ENCODE measurements at regions not wholly inside any gene's neighbourhood (a gene's known extent, or its start where the extent isn't known, plus 50 kb on each side); places are given as distances from the start of the nearest gene placed in this dataset.

GRCh38 chr2:64888591-64889309 is 100.4 kb upstream of the SLC1A4 start (continued):
- TF ChIP-seq SOX6 (IDR thresholded peaks at IDR 0.05) (no peak), SOX6 (CRISPR knock-in tag; IDR thresholded peaks at IDR 0.05) (no peak), ZNF614 (CRISPR knock-in tag; IDR thresholded peaks at IDR 0.05; ENCODE audit: borderline replicate concordance) (0 out of 2 replicates have a peak, but pooled peaks have one; percentile 24), EP300 (IDR thresholded peaks at IDR 0.05; ENCODE audit: low read depth in 2 of 2, low read length in 2 of 2) (peak in 1 of 2 experiments; percentile 45; a peak in 1 of 4 replicates), EP300 (CRISPR knock-in tag; IDR thresholded peaks at IDR 0.05; ENCODE audit: borderline replicate concordance) (no peak), ZNF552 (CRISPR knock-in tag; IDR thresholded peaks at IDR 0.05; ENCODE audit: borderline replicate concordance) (no peak), ONECUT2 (CRISPR knock-in tag; IDR thresholded peaks at IDR 0.05) (no peak), ERF (CRISPR knock-in tag; IDR thresholded peaks at IDR 0.05) (peak; percentile 42; the same call in 1 of the 2 replicates), ZNF629 (CRISPR knock-in tag; conservative IDR thresholded peaks at IDR 0.05) (no peak), ZNF644 (CRISPR knock-in tag; IDR thresholded peaks at IDR 0.05; ENCODE audit: low read depth) (0 out of 2 replicates have a peak, but pooled peaks have one; percentile 9), POGK (CRISPR knock-in tag; conservative IDR thresholded peaks at IDR 0.05) (no peak), NR3C1 (CRISPR knock-in tag; IDR thresholded peaks at IDR 0.05) (no peak), NFAT5 (CRISPR knock-in tag; IDR thresholded peaks at IDR 0.05) (no peak), POLR2G (IDR thresholded peaks at IDR 0.05; ENCODE audit: low read depth, low read length) (no peak), BCL3 (CRISPR knock-in tag; IDR thresholded peaks at IDR 0.05) (no peak), RBM22 (optimal IDR thresholded peaks at IDR 0.05; ENCODE audit: low read length) (no peak), MIER3 (CRISPR knock-in tag; IDR thresholded peaks at IDR 0.05; ENCODE audit: borderline replicate concordance) (peak; percentile 42; the same call in 1 of the 2 replicates), MIXL1 (CRISPR knock-in tag; IDR thresholded peaks at IDR 0.05) (peak; percentile 36; the same call in 1 of the 2 replicates), FOXA3 (CRISPR knock-in tag; IDR thresholded peaks at IDR 0.05) (0 out of 2 replicates have a peak, but pooled peaks have one; percentile 21)
- TF ChIP-seq, protein P1, sequence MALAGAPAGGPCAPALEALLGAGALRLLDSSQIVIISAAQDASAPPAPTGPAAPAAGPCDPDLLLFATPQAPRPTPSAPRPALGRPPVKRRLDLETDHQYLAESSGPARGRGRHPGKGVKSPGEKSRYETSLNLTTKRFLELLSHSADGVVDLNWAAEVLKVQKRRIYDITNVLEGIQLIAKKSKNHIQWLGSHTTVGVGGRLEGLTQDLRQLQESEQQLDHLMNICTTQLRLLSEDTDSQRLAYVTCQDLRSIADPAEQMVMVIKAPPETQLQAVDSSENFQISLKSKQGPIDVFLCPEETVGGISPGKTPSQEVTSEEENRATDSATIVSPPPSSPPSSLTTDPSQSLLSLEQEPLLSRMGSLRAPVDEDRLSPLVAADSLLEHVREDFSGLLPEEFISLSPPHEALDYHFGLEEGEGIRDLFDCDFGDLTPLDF (CRISPR knock-in tag; IDR thresholded peaks at IDR 0.05), result no peak

All from HepG2 (cell line).